Neural progenitor cell (in vitro differentiated cells): ENCODE measurements at regions not wholly inside any gene's neighbourhood (a gene's known extent, or its start where the extent isn't known, plus 50 kb on each side); places are given as distances from the start of the nearest gene placed in this dataset.
"Not testable (repeated sequence)": the region's sequence is repeated elsewhere in the genome, so short reads cannot be mapped to it uniquely, and the experiment has no call there.

Experiments
- DNase-seq: peaks from one replicate; pipeline ENCODE4 v3.0.0-alpha.2; 2016; ENCODE audit warnings: low spot score
- H2AFZ ChIP-seq: fragments of 200-600 bp; sonication (generic); replicated peaks from 2 replicates; pipeline ENCODE4 v1.6.1; 2016; ENCODE audit warnings: antibody characterized with exemption
- H3F3A ChIP-seq: fragments of 200-600 bp; sonication (generic); 2 replicates; pipeline ENCODE4 v1.6.1; 2016; ENCODE audit warnings: antibody characterized with exemption, low read depth
- H3K27ac ChIP-seq: fragments of 200-600 bp; sonication (generic); 2 replicates; pipeline ENCODE4 v1.5.1; 2016; ENCODE audit warnings: mild to moderate bottlenecking
- H3K27me3 ChIP-seq: fragments of 200-600 bp; sonication (generic); 2 replicates; pipeline ENCODE4 v1.6.1; 2016; ENCODE audit warnings: mild to moderate bottlenecking, moderate library complexity
- H3K36me3 ChIP-seq: fragments of 200-600 bp; sonication (generic); 2 replicates; pipeline ENCODE4 v1.5.1; 2016
- H3K4me1 ChIP-seq: fragments of 200-600 bp; sonication (generic); 2 replicates; pipeline ENCODE4 v1.6.1; 2016; ENCODE audit warnings: mixed run types
- H3K4me2 ChIP-seq: fragments of 200-600 bp; sonication (generic); 2 replicates; pipeline ENCODE4 v1.6.1; 2016
- H3K4me3 ChIP-seq: fragments of 200-600 bp; sonication (generic); 2 replicates; pipeline ENCODE4 v1.5.1; 2016
- H3K79me2 ChIP-seq: fragments of 200-600 bp; sonication (generic); 2 replicates; pipeline ENCODE4 v1.6.1; 2016; ENCODE audit warnings: low read depth
- H3K9ac ChIP-seq: fragments of 200-600 bp; sonication (generic); 2 replicates; pipeline ENCODE4 v1.6.1; 2016
- H3K9me3 ChIP-seq: fragments of 200-600 bp; sonication (generic); 2 replicates; pipeline ENCODE4 v1.5.1; 2016; ENCODE audit warnings: low read depth
- H4K20me1 ChIP-seq: fragments of 200-600 bp; sonication (generic); 2 replicates; pipeline ENCODE4 v1.6.1; 2016; ENCODE audit warnings: low read depth
- H3K27ac Mint-ChIP-seq: 3 replicates; pipeline ENCODE4 v1.8.0; 2021; ENCODE audit warnings: mixed read lengths
- H3K27me3 Mint-ChIP-seq: 2 replicates; pipeline ENCODE4 v1.8.0; 2022; ENCODE audit warnings: low read depth, mild to moderate bottlenecking, inconsistent platforms, moderate library complexity, mixed read lengths; ENCODE audit not compliant: insufficient read depth
- H3K36me3 Mint-ChIP-seq: 3 replicates; pipeline ENCODE4 v1.8.0; 2021; ENCODE audit warnings: mixed read lengths
- H3K4me1 Mint-ChIP-seq: 3 replicates; pipeline ENCODE4 v1.8.0; 2021; ENCODE audit warnings: mixed read lengths
- H3K4me3 Mint-ChIP-seq: 3 replicates; pipeline ENCODE4 v1.8.0; 2021; ENCODE audit warnings: mild to moderate bottlenecking, moderate library complexity, mixed read lengths
- H3K9me3 Mint-ChIP-seq: 3 replicates; pipeline ENCODE4 v1.8.0; 2020; ENCODE audit warnings: mixed read lengths
- CTCF ChIP-seq: fragments of 200-600 bp; sonication (generic); IDR thresholded peaks from 2 replicates; pipeline ENCODE4 v1.5.1; 2017; ENCODE audit warnings: antibody characterized with exemption, mild to moderate bottlenecking
- EZH2 ChIP-seq: fragments of 200-600 bp; sonication (generic); IDR thresholded peaks from 2 replicates; pipeline ENCODE4 v1.6.1; 2017; ENCODE audit warnings: antibody characterized with exemption, mild to moderate bottlenecking, moderate library complexity
- EZH2phosphoT487 ChIP-seq: fragments of 200-600 bp; sonication (generic); IDR thresholded peaks from 2 replicates; pipeline ENCODE4 v1.6.1; 2017; ENCODE audit warnings: antibody characterized with exemption

GRCh38 chr11:106551744-106552673, 466.3 kb downstream of the GUCY1A2 start:
- Histone ChIP-seq H3K9ac (no peak overlapping the region), H4K20me1 (no peaks in the 10 kb centered on the region), H2AFZ (no peak overlapping the region), H3K4me3 (no peak overlapping the region), H3K9me3 (no peaks in the 10 kb centered on the region), H3K27ac (no peak overlapping the region), H3K4me1 (no peaks in the 10 kb centered on the region), H3K79me2 (no peaks in the 10 kb centered on the region), H3K27me3 (no peaks in the 10 kb centered on the region), H3K4me2 (no peak overlapping the region), H3K36me3 (no peaks in the 10 kb centered on the region), H3F3A (no peaks in the 10 kb centered on the region)
- Mint-ChIP-seq H3K4me3 (no peak overlapping the region), H3K27me3 (peaks cover 2% of the 10 kb centered on the region), H3K36me3 (no peaks in the 10 kb centered on the region), H3K9me3 (peaks cover 4% of the 10 kb centered on the region), H3K4me1 (no peaks in the 10 kb centered on the region), H3K27ac (no peak overlapping the region)
- no peak for TF ChIP-seq EZH2
- no peak for TF ChIP-seq EZH2phosphoT487
- no peak for TF ChIP-seq CTCF
- DNase-seq, result no peak

- Histone ChIP-seq H3K4me1 (no peaks in the 10 kb centered on the region), H3K9me3 (no peaks in the 10 kb centered on the region), H3K36me3 (no peaks in the 10 kb centered on the region), H3K9ac (no peak overlapping the region), H3K27ac (no peak overlapping the region), H3F3A (no peaks in the 10 kb centered on the region), H3K4me2 (no peak overlapping the region), H2AFZ (peak overlapping the region; percentile 63), H4K20me1 (no peaks in the 10 kb centered on the region), H3K27me3 (no peaks in the 10 kb centered on the region), H3K79me2 (no peaks in the 10 kb centered on the region), H3K4me3 (no peak overlapping the region)
- H3K27me3 Mint-ChIP-seq, result peaks cover 2% of the 10 kb centered on the region
- H3K4me1 Mint-ChIP-seq, result peaks cover 1% of the 10 kb centered on the region
- TF ChIP-seq EZH2phosphoT487 (no peak), EZH2 (no peak), CTCF (peak; percentile 42)
- no peaks in the 10 kb centered on the region for H3K36me3 Mint-ChIP-seq
- DNase-seq, result peak; percentile 47
- H3K4me3 Mint-ChIP-seq, result no peak overlapping the region
- no peak overlapping the region for H3K27ac Mint-ChIP-seq
- H3K9me3 Mint-ChIP-seq, result peaks cover 4% of the 10 kb centered on the region
Observed at GRCh38 chr11:106552694-106553203, 465.5 kb downstream of the GUCY1A2 start.

- no peak overlapping the region for H2AFZ ChIP-seq
Observed at GRCh38 chr11:106553304-106553703, 465.0 kb downstream of the GUCY1A2 start.

GRCh38 chr11:106555566-106556250, 462.6 kb downstream of the GUCY1A2 start:
- H3K27ac ChIP-seq, H3K36me3 ChIP-seq, H3K79me2 ChIP-seq, H3K36me3 Mint-ChIP-seq, H3K9me3 ChIP-seq, H3K27me3 ChIP-seq, DNase-seq, H4K20me1 ChIP-seq, H3K27ac Mint-ChIP-seq, H3K9me3 Mint-ChIP-seq, H3K4me1 ChIP-seq, H3F3A ChIP-seq, H3K27me3 Mint-ChIP-seq, H3K4me1 Mint-ChIP-seq, H3K9ac ChIP-seq, H3K4me3 Mint-ChIP-seq, H3K4me3 ChIP-seq, H3K4me2 ChIP-seq, H2AFZ ChIP-seq: not testable (repeated sequence)

More at GRCh38 chr11:106553304-106553703, 465.0 kb downstream of the GUCY1A2 start:
- Histone ChIP-seq H3K27me3 (no peaks in the 10 kb centered on the region), H3K4me3 (no peak overlapping the region), H4K20me1 (no peaks in the 10 kb centered on the region), H3K27ac (no peak overlapping the region), H3K4me2 (no peak overlapping the region), H3K9me3 (no peaks in the 10 kb centered on the region), H3K36me3 (no peaks in the 10 kb centered on the region), H3K9ac (no peak overlapping the region), H3F3A (no peaks in the 10 kb centered on the region), H3K4me1 (no peaks in the 10 kb centered on the region), H3K79me2 (no peaks in the 10 kb centered on the region)
- Mint-ChIP-seq H3K4me1 (peaks cover 3% of the 10 kb centered on the region), H3K27ac (no peak overlapping the region), H3K4me3 (no peak overlapping the region), H3K9me3 (peaks cover 4% of the 10 kb centered on the region), H3K27me3 (peaks cover 2% of the 10 kb centered on the region), H3K36me3 (no peaks in the 10 kb centered on the region)
- DNase-seq, result no peak
- TF ChIP-seq EZH2phosphoT487, result no peak
- TF ChIP-seq EZH2, result no peak
- no peak for TF ChIP-seq CTCF
